GM23338 (cell line): ENCODE measurements at regions not wholly inside any gene's neighbourhood (a gene's known extent, or its start where the extent isn't known, plus 50 kb on each side); places are given as distances from the start of the nearest gene placed in this dataset.

Experiments used
- ATAC-seq: fragments of 200-7000 bp; cut with Tn5 transposase; 3 replicates; pipeline ENCODE4 v1.9.1; 2020
- DNase-seq: peaks from one replicate; pipeline ENCODE4 v3.0.0-alpha.2; 2015; ENCODE audit warnings: low spot score
- H2AFZ ChIP-seq: fragments of 200-600 bp; sonication (generic); 2 replicates; pipeline ENCODE4 v1.8.0; 2016; ENCODE audit warnings: antibody characterized with exemption, mild to moderate bottlenecking, moderate library complexity
- H3F3A ChIP-seq: fragments of 200-600 bp; sonication (generic); replicated peaks from 2 replicates; pipeline ENCODE4 v1.8.0; 2017; ENCODE audit warnings: antibody characterized with exemption, mixed run types, low read depth
- H3K27ac ChIP-seq: fragments of 200-600 bp; sonication (generic); 2 replicates; pipeline ENCODE4 v1.6.1; 2016; ENCODE audit warnings: low read depth
- H3K27me3 ChIP-seq: fragments of 200-600 bp; sonication (generic); 2 replicates; pipeline ENCODE4 v1.8.0; 2016; ENCODE audit warnings: mild to moderate bottlenecking, mixed run types, moderate library complexity; ENCODE audit not compliant: insufficient read depth
- H3K36me3 ChIP-seq: fragments of 200-600 bp; sonication (generic); 2 replicates; pipeline ENCODE4 v1.8.0; 2016; ENCODE audit warnings: mild to moderate bottlenecking; ENCODE audit not compliant: insufficient read depth
- H3K4me1 ChIP-seq: fragments of 200-600 bp; sonication (generic); 2 replicates; pipeline ENCODE4 v1.8.0; 2016; ENCODE audit warnings: mild to moderate bottlenecking, moderate library complexity; ENCODE audit not compliant: insufficient read depth
- H3K4me2 ChIP-seq: fragments of 200-600 bp; sonication (generic); 2 replicates; pipeline ENCODE4 v1.7.1; 2017; ENCODE audit warnings: mixed run types
- H3K4me3 ChIP-seq: fragments of 200-600 bp; sonication (generic); 2 replicates; pipeline ENCODE4 v1.6.1; 2016; ENCODE audit warnings: mixed run types
- H3K79me2 ChIP-seq: fragments of 200-600 bp; sonication (generic); replicated peaks from 2 replicates; pipeline ENCODE4 v1.8.0; 2017; ENCODE audit warnings: mild to moderate bottlenecking; ENCODE audit not compliant: insufficient read depth
- H3K9me2 ChIP-seq: fragments of 200-600 bp; sonication (generic); 2 replicates; pipeline ENCODE4 v1.8.0; 2017; ENCODE audit not compliant: insufficient read depth
- H4K20me1 ChIP-seq: fragments of 200-600 bp; sonication (generic); replicated peaks from 2 replicates; pipeline ENCODE4 v1.8.0; 2017; ENCODE audit warnings: mild to moderate bottlenecking; ENCODE audit not compliant: insufficient read depth
- H3K27ac Mint-ChIP-seq: 2 replicates; pipeline ENCODE4 v1.8.0; 2020; ENCODE audit warnings: inconsistent platforms, mild to moderate bottlenecking, moderate library complexity, mixed read lengths
- H3K27me3 Mint-ChIP-seq: 3 replicates; pipeline ENCODE4 v1.8.0; 2022; ENCODE audit warnings: low read depth, mild to moderate bottlenecking, moderate library complexity, mixed read lengths, inconsistent platforms; ENCODE audit not compliant: insufficient read depth, poor library complexity
- H3K36me3 Mint-ChIP-seq: 3 replicates; pipeline ENCODE4 v1.8.0; 2021; ENCODE audit warnings: low read depth, mild to moderate bottlenecking, inconsistent platforms, moderate library complexity, mixed read lengths
- H3K4me1 Mint-ChIP-seq: 3 replicates; pipeline ENCODE4 v1.8.0; 2020; ENCODE audit warnings: mild to moderate bottlenecking, inconsistent platforms, mixed read lengths
- H3K4me3 Mint-ChIP-seq: 3 replicates; pipeline ENCODE4 v1.8.0; 2021; ENCODE audit warnings: moderate library complexity, mild to moderate bottlenecking, inconsistent platforms, mixed read lengths
- H3K9me3 Mint-ChIP-seq: 3 replicates; pipeline ENCODE4 v1.8.0; 2020; ENCODE audit warnings: moderate library complexity, mild to moderate bottlenecking, inconsistent platforms, mixed read lengths
- CREB1 ChIP-seq: fragments of 250-450 bp; sonication (Bioruptor Pico); IDR thresholded peaks from 2 replicates; pipeline ENCODE4 v1.5.0; 2020; ENCODE audit warnings: low read depth, mild to moderate bottlenecking, moderate library complexity
- EZH2 ChIP-seq: fragments of 200-600 bp; sonication (generic); IDR thresholded peaks from one replicate; pipeline ENCODE4 v1.8.0; 2017; ENCODE audit warnings: antibody characterized with exemption, mild to moderate bottlenecking, low read depth; ENCODE audit not compliant: unreplicated experiment
- EZH2phosphoT487 ChIP-seq: fragments of 200-600 bp; sonication (generic); IDR thresholded peaks from one replicate; pipeline ENCODE4 v1.8.1; 2018; ENCODE audit warnings: antibody characterized with exemption; ENCODE audit not compliant: unreplicated experiment
- JUNB ChIP-seq: IDR thresholded peaks from one replicate; pipeline ENCODE4 v1.6.1; 2016; ENCODE audit warnings: antibody characterized with exemption; ENCODE audit not compliant: unreplicated experiment
- NANOG ChIP-seq: IDR thresholded peaks from 2 replicates; pipeline ENCODE4 v1.6.1; 2016; ENCODE audit warnings: antibody characterized with exemption, borderline replicate concordance
- POLR2AphosphoS5 ChIP-seq: IDR thresholded peaks from 2 replicates; pipeline ENCODE4 v1.6.1; 2016; ENCODE audit warnings: antibody characterized with exemption, low read depth
- STAT1 ChIP-seq: IDR thresholded peaks from one replicate; pipeline ENCODE4 v1.6.1; 2016; ENCODE audit warnings: antibody characterized with exemption; ENCODE audit not compliant: unreplicated experiment
- ZNF114 ChIP-seq: fragments of 250-450 bp; sonication (Bioruptor Pico); IDR thresholded peaks from 2 replicates; pipeline ENCODE4 v1.5.0; 2020; ENCODE audit warnings: mild to moderate bottlenecking, moderate library complexity
- ZNF331 ChIP-seq: fragments of 250-450 bp; sonication (Bioruptor Pico); IDR thresholded peaks from 2 replicates; pipeline ENCODE4 v1.5.0; 2020; ENCODE audit warnings: low read depth, mild to moderate bottlenecking, moderate library complexity
- TF ChIP-seq, protein P1 (sequence below): IDR thresholded peaks from one replicate; pipeline ENCODE4 v1.6.1; 2018; ENCODE audit warnings: antibody characterized with exemption; ENCODE audit not compliant: unreplicated experiment
- TF ChIP-seq, protein P2 (sequence below), 2 experiments: fragments of 200-600 bp in 1 of 2; sonication (generic) in 1 of 2; conservative IDR thresholded peaks; 2 replicates each; pipeline versions ENCODE4 v1.5.1 to v1.6.1; 2016 to 2017; ENCODE audit warnings: antibody characterized with exemption in 2 of 2, low read depth in 2 of 2, mild to moderate bottlenecking in 2 of 2, moderate library complexity in 1 of 2
- TF ChIP-seq, protein P3 (sequence below): IDR thresholded peaks from 2 replicates; pipeline ENCODE4 v1.6.1; 2016; ENCODE audit warnings: antibody characterized with exemption
- TF ChIP-seq, protein P4 (sequence below): fragments of 250-450 bp; sonication (Bioruptor Pico); IDR thresholded peaks from 2 replicates; pipeline ENCODE4 v1.5.0; 2020; ENCODE audit warnings: mild to moderate bottlenecking, moderate library complexity

DNA sequence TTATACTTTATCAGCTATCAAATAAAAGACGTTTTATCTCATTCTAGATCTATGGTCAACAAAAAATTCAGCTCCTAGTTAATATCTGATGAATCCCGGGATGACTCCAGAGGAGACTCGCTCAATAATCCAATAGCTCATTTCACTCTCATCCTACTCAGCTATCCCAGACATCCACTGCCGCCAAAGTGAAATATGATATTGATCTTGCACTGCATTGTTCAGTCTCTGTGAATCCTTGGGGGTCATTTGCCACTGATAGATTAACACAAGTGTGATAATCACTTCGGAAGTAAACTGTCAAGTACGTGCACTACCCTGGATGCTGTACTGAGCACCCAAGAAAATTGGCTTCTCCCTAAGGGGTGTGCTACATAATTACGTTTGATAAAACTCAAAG lies 249.1 kb downstream of the SUCLG1 start:
- Histone ChIP-seq H4K20me1 (no peaks in the 10 kb centered on the region), H3K79me2 (no peaks in the 10 kb centered on the region), H2AFZ (no peak overlapping the region), H3K4me3 (no peak overlapping the region), H3K4me2 (no peak overlapping the region), H3K4me1 (peaks cover 12% of the 10 kb centered on the region), H3K36me3 (no peaks in the 10 kb centered on the region), H3K27me3 (no peaks in the 10 kb centered on the region), H3K27ac (no peak overlapping the region), H3K9me2 (no peaks in the 10 kb centered on the region), H3F3A (no peaks in the 10 kb centered on the region)
- TF ChIP-seq POLR2AphosphoS5: no peak
- TF ChIP-seq ZNF114 (CRISPR knock-in tag): no peak
- TF ChIP-seq, protein P1, sequence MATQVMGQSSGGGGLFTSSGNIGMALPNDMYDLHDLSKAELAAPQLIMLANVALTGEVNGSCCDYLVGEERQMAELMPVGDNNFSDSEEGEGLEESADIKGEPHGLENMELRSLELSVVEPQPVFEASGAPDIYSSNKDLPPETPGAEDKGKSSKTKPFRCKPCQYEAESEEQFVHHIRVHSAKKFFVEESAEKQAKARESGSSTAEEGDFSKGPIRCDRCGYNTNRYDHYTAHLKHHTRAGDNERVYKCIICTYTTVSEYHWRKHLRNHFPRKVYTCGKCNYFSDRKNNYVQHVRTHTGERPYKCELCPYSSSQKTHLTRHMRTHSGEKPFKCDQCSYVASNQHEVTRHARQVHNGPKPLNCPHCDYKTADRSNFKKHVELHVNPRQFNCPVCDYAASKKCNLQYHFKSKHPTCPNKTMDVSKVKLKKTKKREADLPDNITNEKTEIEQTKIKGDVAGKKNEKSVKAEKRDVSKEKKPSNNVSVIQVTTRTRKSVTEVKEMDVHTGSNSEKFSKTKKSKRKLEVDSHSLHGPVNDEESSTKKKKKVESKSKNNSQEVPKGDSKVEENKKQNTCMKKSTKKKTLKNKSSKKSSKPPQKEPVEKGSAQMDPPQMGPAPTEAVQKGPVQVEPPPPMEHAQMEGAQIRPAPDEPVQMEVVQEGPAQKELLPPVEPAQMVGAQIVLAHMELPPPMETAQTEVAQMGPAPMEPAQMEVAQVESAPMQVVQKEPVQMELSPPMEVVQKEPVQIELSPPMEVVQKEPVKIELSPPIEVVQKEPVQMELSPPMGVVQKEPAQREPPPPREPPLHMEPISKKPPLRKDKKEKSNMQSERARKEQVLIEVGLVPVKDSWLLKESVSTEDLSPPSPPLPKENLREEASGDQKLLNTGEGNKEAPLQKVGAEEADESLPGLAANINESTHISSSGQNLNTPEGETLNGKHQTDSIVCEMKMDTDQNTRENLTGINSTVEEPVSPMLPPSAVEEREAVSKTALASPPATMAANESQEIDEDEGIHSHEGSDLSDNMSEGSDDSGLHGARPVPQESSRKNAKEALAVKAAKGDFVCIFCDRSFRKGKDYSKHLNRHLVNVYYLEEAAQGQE: no peak
- no peak for TF ChIP-seq JUNB
- TF ChIP-seq NANOG: no peak
- TF ChIP-seq, protein P2, sequence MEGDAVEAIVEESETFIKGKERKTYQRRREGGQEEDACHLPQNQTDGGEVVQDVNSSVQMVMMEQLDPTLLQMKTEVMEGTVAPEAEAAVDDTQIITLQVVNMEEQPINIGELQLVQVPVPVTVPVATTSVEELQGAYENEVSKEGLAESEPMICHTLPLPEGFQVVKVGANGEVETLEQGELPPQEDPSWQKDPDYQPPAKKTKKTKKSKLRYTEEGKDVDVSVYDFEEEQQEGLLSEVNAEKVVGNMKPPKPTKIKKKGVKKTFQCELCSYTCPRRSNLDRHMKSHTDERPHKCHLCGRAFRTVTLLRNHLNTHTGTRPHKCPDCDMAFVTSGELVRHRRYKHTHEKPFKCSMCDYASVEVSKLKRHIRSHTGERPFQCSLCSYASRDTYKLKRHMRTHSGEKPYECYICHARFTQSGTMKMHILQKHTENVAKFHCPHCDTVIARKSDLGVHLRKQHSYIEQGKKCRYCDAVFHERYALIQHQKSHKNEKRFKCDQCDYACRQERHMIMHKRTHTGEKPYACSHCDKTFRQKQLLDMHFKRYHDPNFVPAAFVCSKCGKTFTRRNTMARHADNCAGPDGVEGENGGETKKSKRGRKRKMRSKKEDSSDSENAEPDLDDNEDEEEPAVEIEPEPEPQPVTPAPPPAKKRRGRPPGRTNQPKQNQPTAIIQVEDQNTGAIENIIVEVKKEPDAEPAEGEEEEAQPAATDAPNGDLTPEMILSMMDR (conservative IDR thresholded peaks at IDR 0.05; ENCODE audit: low read depth in 2 of 2): no peak
- no peak for TF ChIP-seq CREB1 (CRISPR knock-in tag)
- TF ChIP-seq STAT1: no peak
- TF ChIP-seq, protein P3, sequence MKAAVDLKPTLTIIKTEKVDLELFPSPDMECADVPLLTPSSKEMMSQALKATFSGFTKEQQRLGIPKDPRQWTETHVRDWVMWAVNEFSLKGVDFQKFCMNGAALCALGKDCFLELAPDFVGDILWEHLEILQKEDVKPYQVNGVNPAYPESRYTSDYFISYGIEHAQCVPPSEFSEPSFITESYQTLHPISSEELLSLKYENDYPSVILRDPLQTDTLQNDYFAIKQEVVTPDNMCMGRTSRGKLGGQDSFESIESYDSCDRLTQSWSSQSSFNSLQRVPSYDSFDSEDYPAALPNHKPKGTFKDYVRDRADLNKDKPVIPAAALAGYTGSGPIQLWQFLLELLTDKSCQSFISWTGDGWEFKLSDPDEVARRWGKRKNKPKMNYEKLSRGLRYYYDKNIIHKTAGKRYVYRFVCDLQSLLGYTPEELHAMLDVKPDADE: no peak
- no peak for TF ChIP-seq EZH2phosphoT487
- TF ChIP-seq, protein P4, sequence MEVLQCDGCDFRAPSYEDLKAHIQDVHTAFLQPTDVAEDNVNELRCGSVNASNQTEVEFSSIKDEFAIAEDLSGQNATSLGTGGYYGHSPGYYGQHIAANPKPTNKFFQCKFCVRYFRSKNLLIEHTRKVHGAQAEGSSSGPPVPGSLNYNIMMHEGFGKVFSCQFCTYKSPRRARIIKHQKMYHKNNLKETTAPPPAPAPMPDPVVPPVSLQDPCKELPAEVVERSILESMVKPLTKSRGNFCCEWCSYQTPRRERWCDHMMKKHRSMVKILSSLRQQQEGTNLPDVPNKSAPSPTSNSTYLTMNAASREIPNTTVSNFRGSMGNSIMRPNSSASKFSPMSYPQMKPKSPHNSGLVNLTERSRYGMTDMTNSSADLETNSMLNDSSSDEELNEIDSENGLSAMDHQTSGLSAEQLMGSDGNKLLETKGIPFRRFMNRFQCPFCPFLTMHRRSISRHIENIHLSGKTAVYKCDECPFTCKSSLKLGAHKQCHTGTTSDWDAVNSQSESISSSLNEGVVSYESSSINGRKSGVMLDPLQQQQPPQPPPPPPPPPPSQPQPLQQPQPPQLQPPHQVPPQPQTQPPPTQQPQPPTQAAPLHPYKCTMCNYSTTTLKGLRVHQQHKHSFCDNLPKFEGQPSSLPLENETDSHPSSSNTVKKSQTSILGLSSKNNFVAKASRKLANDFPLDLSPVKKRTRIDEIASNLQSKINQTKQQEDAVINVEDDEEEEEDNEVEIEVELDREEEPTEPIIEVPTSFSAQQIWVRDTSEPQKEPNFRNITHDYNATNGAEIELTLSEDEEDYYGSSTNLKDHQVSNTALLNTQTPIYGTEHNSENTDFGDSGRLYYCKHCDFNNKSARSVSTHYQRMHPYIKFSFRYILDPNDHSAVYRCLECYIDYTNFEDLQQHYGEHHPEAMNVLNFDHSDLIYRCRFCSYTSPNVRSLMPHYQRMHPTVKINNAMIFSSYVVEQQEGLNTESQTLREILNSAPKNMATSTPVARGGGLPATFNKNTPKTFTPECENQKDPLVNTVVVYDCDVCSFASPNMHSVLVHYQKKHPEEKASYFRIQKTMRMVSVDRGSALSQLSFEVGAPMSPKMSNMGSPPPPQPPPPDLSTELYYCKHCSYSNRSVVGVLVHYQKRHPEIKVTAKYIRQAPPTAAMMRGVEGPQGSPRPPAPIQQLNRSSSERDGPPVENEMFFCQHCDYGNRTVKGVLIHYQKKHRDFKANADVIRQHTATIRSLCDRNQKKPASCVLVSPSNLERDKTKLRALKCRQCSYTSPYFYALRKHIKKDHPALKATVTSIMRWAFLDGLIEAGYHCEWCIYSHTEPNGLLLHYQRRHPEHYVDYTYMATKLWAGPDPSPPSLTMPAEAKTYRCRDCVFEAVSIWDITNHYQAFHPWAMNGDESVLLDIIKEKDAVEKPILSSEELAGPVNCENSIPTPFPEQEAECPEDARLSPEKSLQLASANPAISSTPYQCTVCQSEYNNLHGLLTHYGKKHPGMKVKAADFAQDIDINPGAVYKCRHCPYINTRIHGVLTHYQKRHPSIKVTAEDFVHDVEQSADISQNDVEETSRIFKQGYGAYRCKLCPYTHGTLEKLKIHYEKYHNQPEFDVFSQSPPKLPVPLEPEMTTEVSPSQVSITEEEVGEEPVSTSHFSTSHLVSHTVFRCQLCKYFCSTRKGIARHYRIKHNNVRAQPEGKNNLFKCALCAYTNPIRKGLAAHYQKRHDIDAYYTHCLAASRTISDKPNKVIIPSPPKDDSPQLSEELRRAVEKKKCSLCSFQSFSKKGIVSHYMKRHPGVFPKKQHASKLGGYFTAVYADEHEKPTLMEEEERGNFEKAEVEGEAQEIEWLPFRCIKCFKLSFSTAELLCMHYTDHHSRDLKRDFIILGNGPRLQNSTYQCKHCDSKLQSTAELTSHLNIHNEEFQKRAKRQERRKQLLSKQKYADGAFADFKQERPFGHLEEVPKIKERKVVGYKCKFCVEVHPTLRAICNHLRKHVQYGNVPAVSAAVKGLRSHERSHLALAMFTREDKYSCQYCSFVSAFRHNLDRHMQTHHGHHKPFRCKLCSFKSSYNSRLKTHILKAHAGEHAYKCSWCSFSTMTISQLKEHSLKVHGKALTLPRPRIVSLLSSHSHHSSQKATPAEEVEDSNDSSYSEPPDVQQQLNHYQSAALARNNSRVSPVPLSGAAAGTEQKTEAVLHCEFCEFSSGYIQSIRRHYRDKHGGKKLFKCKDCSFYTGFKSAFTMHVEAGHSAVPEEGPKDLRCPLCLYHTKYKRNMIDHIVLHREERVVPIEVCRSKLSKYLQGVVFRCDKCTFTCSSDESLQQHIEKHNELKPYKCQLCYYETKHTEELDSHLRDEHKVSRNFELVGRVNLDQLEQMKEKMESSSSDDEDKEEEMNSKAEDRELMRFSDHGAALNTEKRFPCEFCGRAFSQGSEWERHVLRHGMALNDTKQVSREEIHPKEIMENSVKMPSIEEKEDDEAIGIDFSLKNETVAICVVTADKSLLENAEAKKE (CRISPR knock-in tag): no peak
- TF ChIP-seq ZNF331 (CRISPR knock-in tag): no peak
- no peak for TF ChIP-seq EZH2
- ATAC-seq: no peak
- H3K27me3 Mint-ChIP-seq: no peaks in the 10 kb centered on the region
- no peak overlapping the region for H3K4me3 Mint-ChIP-seq
- H3K9me3 Mint-ChIP-seq: no peaks in the 10 kb centered on the region
- DNase-seq: no peak
- no peak overlapping the region for H3K27ac Mint-ChIP-seq
- H3K4me1 Mint-ChIP-seq: peaks cover 4% of the 10 kb centered on the region; the same call in 2 of the 3 replicates
- no peaks in the 10 kb centered on the region for H3K36me3 Mint-ChIP-seq
